ENCODE measurements at regions not wholly inside any gene's neighbourhood (a gene's known extent, or its start where the extent isn't known, plus 50 kb on each side); places are given as distances from the start of the nearest gene placed in this dataset.

GRCh38 chr9:11001546-11001945, 388.7 kb upstream of the PTPRD start (continued):
- TF ChIP-seq ZNF425 (CRISPR knock-in tag; conservative IDR thresholded peaks at IDR 0.05) (no peak), MLX (CRISPR knock-in tag; IDR thresholded peaks at IDR 0.05) (no peak), MYBL2 (CRISPR knock-in tag; IDR thresholded peaks at IDR 0.05) (no peak), NFATC4 (CRISPR knock-in tag; IDR thresholded peaks at IDR 0.05) (no peak), NR2C2 (CRISPR knock-in tag; IDR thresholded peaks at IDR 0.05) (no peak), ZNF281 (CRISPR knock-in tag; IDR thresholded peaks at IDR 0.05) (no peak), AR (CRISPR knock-in tag; IDR thresholded peaks at IDR 0.05) (no peak), ZNF138 (CRISPR knock-in tag; conservative IDR thresholded peaks at IDR 0.05) (no peak), FOXP4 (CRISPR knock-in tag; IDR thresholded peaks at IDR 0.05) (no peak), PRRX2 (CRISPR knock-in tag; IDR thresholded peaks at IDR 0.05) (no peak), GABPB1 (CRISPR knock-in tag; IDR thresholded peaks at IDR 0.05) (no peak)

GRCh38 chr9:11002705-11003104, 389.9 kb upstream of the PTPRD start:
- Mint-ChIP-seq H3K36me3 (no peaks in the 10 kb centered on the region), H3K27ac (no peak overlapping the region)

More at GRCh38 chr9:11002705-11003104, 389.9 kb upstream of the PTPRD start:
- Mint-ChIP-seq H3K9me3 (no peaks in the 10 kb centered on the region), H3K4me3 (no peak overlapping the region), H3K4me1 (no peaks in the 10 kb centered on the region), H3K27me3 (ENCODE audit: low read depth) (no peaks in the 10 kb centered on the region)
- ATAC-seq, result no peak
- TF ChIP-seq ZNF416 (CRISPR knock-in tag; IDR thresholded peaks at IDR 0.05) (no peak), NR3C1 (CRISPR knock-in tag; conservative IDR thresholded peaks at IDR 0.05; ENCODE audit: low read depth) (no peak), TP53 (CRISPR knock-in tag; IDR thresholded peaks at IDR 0.05) (no peak), ZNF512 (CRISPR knock-in tag; IDR thresholded peaks at IDR 0.05; ENCODE audit: borderline replicate concordance) (no peak), FOXP1 (CRISPR knock-in tag; IDR thresholded peaks at IDR 0.05; ENCODE audit: borderline replicate concordance) (no peak), CTCF (IDR thresholded peaks at IDR 0.05) (no peak), E2F5 (CRISPR knock-in tag; IDR thresholded peaks at IDR 0.05) (no peak)
- CTCF ChIA-PET, result no interaction called here
- POLR2A ChIA-PET, result no interaction called here
- DNase-seq (ENCODE audit: low spot score), result no peak
